Left ventricle myocardium inferior (tissue), 1 donor: ENCODE measurements at regions not wholly inside any gene's neighbourhood (a gene's known extent, or its start where the extent isn't known, plus 50 kb on each side); places are given as distances from the start of the nearest gene placed in this dataset.

Source experiments
- DNase-seq: peaks from one replicate; pipeline ENCODE4 v3.0.0-alpha.2; 2020
- H3K27ac ChIP-seq: fragments of 200-600 bp; replicated peaks from 2 replicates; pipeline ENCODE4 v1.8.0; 2021
- H3K27me3 ChIP-seq: fragments of 200-600 bp; 2 replicates; pipeline ENCODE4 v1.8.0; 2021; ENCODE audit warnings: low read depth
- H3K36me3 ChIP-seq: fragments of 200-600 bp; 2 replicates; pipeline ENCODE4 v1.8.0; 2021
- H3K4me1 ChIP-seq: fragments of 200-600 bp; 2 replicates; pipeline ENCODE4 v1.8.0; 2021
- H3K4me3 ChIP-seq: fragments of 200-600 bp; 2 replicates; pipeline ENCODE4 v1.8.0; 2021; ENCODE audit warnings: mild to moderate bottlenecking, moderate library complexity
- H3K9me3 ChIP-seq: fragments of 200-600 bp; replicated peaks from 2 replicates; pipeline ENCODE4 v1.8.0; 2021
- CTCF ChIP-seq: fragments of 200-600 bp; IDR thresholded peaks from 2 replicates; pipeline ENCODE4 v1.8.0; 2021; ENCODE audit warnings: antibody characterized with exemption, mild to moderate bottlenecking, borderline replicate concordance
- intact Hi-C: fragments of 100-400 bp; cut with micrococcal nuclease; formaldehyde crosslinking; loops from one replicate; pipeline ENCODE4 v1.11.0; 2022
- donor health status: DM: no; HTN: yes; CAD: no; lungs with severe emphysema.

DNA sequence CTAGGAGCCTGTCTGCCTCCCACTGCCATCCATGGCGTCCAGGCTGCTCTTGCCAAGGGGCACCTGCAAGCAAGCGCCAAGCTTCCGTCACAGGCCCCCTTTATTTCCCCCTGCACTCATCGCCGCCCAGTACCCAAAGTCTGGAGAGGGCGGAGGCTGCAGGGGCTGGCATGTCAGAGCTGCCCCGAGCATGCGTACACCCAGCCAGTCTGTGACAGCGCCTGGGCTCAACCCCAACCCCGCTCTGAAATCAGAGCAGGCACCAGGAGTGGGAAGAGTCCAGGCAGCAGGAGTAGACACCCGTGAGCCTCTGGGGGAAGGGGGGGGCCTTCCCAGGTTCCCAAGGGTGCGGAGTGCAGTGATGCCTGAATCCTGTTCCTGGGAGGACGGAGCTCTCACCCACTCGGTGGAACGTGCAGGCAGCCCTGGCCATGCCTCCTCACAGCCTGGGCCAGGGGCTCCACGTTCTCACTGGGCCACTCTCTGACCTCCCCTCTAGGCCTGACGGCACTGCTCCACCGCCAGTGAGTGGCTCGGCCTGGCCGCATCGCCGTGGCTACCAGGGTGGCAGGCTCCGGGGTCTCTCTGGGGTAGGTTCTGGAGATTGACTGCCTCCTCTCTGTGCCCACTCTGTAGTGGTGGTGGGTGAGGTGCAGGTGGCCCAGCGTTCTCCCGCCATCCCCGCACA is 469.0 kb downstream of the CDH9 start:
- Histone ChIP-seq H3K4me3 (no peak overlapping the region), H3K36me3 (no peaks in the 10 kb centered on the region), H3K27me3 (no peaks in the 10 kb centered on the region), H3K4me1 (no peaks in the 10 kb centered on the region), H3K27ac (no peak overlapping the region), H3K9me3 (peaks cover 46% of the 10 kb centered on the region)
- intact Hi-C loops, result no loop called here
- no peak for TF ChIP-seq CTCF
- peak; percentile 13 for DNase-seq

DNA sequence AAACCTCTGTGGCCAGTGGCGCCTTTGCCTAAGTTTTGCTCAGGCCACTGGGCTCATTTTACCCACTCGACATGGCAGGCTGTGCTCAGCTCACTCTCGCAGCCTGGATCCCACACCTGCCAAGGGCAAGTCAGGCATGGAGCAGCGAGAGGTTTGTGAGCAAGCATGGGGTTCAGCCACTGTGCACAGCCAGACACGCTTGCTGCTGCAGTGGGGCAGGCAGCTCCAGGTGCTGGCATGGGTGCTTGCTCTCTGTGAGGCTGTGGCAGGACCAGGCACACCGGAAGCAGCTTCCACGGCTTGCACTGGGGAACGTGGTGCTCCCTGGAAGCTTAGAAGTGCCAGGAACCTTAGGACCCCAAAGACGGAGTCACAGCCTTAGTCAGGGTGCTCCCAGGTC is 470.1 kb downstream of the CDH9 start:
- Histone ChIP-seq H3K27me3 (no peaks in the 10 kb centered on the region), H3K4me3 (no peak overlapping the region), H3K27ac (no peak overlapping the region), H3K36me3 (no peaks in the 10 kb centered on the region), H3K9me3 (peaks cover 53% of the 10 kb centered on the region), H3K4me1 (no peaks in the 10 kb centered on the region)
- intact Hi-C loops, result no loop called here
- DNase-seq, result no peak
- TF ChIP-seq CTCF, result no peak

GRCh38 chr5:26563979-26564378 is 474.4 kb downstream of the CDH9 start:
- Histone ChIP-seq H3K4me1 (no peaks in the 10 kb centered on the region), H3K27ac (no peak overlapping the region), H3K27me3 (no peaks in the 10 kb centered on the region), H3K4me3 (no peak overlapping the region), H3K36me3 (no peaks in the 10 kb centered on the region), H3K9me3 (peaks cover 68% of the 10 kb centered on the region)
- intact Hi-C loops, result no loop called here
- no peak for TF ChIP-seq CTCF
- DNase-seq, result no peak

- Histone ChIP-seq H3K27ac (no peak overlapping the region), H3K9me3 (peaks cover 29% of the 10 kb centered on the region), H3K36me3 (no peaks in the 10 kb centered on the region), H3K4me3 (no peak overlapping the region), H3K4me1 (no peaks in the 10 kb centered on the region), H3K27me3 (no peaks in the 10 kb centered on the region)
- intact Hi-C loops, result no loop called here
- no peak for DNase-seq
- no peak for TF ChIP-seq CTCF
These were observed 485.3 kb downstream of the CDH9 start for GRCh38 chr5:26553079-26553478.

DNA sequence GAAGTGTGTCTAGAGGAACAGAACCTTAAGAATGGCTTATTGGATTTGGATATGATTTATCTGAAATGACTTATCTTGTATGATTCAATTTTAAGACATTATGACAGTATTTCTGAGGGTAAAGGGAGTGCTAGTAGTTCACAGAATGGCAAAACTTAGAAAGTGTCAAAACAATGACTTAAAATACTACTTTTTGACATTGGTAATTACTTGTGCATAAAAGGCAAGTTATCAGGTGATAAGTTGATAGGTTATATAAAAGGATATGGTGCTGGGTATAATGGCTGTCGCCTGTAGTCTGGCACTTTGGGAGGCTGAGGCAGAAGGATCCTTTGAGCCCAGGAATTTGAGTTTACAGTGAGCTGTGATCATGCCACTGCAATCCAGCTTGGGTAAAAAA is 494.4 kb downstream of the CDH9 start:
- H3K9me3 ChIP-seq, result peaks cover 52% of the 10 kb centered on the region
- H3K27me3 ChIP-seq, result no peaks in the 10 kb centered on the region
- H3K27ac ChIP-seq, result no peak overlapping the region
- no peak overlapping the region for H3K4me3 ChIP-seq
- no peaks in the 10 kb centered on the region for H3K36me3 ChIP-seq
- intact Hi-C loops, result no loop called here
- no peaks in the 10 kb centered on the region for H3K4me1 ChIP-seq
- no peak for TF ChIP-seq CTCF
- no peak for DNase-seq
